ENCODE measurements at regions not wholly inside any gene's neighbourhood (a gene's known extent, or its start where the extent isn't known, plus 50 kb on each side); places are given as distances from the start of the nearest gene placed in this dataset.
"Not testable (repeated sequence)": the region's sequence is repeated elsewhere in the genome, so short reads cannot be mapped to it uniquely, and the experiment has no call there.

DNA sequence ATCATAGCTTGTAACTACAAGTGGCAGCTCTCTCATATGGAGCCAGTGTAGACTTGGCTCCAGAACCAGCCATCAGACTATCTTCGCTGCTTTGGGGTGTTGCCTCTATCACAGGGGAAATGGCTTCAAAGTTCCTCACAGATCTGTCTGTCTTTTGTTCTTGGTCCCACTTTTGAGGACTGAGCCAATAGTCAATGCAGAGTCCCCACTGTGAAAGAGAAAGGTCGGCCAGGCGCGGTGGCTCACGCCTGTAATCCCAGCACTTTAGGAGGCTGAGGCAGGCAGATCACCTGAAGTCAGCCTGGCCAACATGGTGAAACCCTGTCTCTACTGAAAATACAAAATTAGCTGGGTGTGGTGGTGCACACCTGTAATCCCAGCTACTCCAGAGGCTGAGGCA lies 86.9 kb upstream of the FZD7 start:
- H3K9me3 Mint-ChIP-seq; H3K4me1 Mint-ChIP-seq (ENCODE audit: low read depth in 2 of 2); H3K36me3 Mint-ChIP-seq: not testable (repeated sequence)

DNA sequence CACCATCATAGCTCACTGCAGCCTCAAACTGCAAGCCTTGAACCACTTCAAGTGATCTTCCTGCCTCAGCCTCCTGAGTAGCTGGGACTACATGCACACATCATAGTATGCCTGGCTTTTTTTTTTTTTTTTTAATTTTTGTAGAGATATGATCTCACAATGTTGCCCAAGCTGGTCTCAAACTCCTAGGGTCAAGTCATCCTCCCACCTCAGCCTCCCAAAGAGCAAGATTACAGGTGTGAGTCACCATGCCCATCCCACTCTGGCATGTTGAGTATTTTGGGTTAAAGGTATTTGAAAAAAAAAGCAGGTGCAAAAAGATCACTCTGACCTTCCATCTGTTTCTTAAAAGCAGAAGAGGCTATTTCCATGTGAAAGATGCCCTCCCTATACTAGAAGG lies 86.4 kb upstream of the FZD7 start:
- DNase-seq (ENCODE audit: low spot score) (no peak), ATAC-seq (no peak)
- H3K4me1 Mint-ChIP-seq (ENCODE audit: low read depth in 2 of 2): no peaks in the 10 kb centered on the region
- no peak overlapping the region for H3K27ac Mint-ChIP-seq
- no peaks in the 10 kb centered on the region for H3K36me3 Mint-ChIP-seq
- no peak overlapping the region for H3K4me3 Mint-ChIP-seq
- H3K9me3 Mint-ChIP-seq: no peaks in the 10 kb centered on the region
- peaks cover 6 to 19% of the 10 kb centered on the region in 2 donors for H3K27me3 Mint-ChIP-seq

More for the DNA sequence above, 86.9 kb upstream of the FZD7 start:
- peak in 1 of 2 donors; percentile 20 for ATAC-seq
- H3K4me3 Mint-ChIP-seq; DNase-seq (ENCODE audit: low spot score); H3K27ac Mint-ChIP-seq: not testable (repeated sequence)
- H3K27me3 Mint-ChIP-seq: peaks cover 12 to 24% of the 10 kb centered on the region in 2 donors

DNA sequence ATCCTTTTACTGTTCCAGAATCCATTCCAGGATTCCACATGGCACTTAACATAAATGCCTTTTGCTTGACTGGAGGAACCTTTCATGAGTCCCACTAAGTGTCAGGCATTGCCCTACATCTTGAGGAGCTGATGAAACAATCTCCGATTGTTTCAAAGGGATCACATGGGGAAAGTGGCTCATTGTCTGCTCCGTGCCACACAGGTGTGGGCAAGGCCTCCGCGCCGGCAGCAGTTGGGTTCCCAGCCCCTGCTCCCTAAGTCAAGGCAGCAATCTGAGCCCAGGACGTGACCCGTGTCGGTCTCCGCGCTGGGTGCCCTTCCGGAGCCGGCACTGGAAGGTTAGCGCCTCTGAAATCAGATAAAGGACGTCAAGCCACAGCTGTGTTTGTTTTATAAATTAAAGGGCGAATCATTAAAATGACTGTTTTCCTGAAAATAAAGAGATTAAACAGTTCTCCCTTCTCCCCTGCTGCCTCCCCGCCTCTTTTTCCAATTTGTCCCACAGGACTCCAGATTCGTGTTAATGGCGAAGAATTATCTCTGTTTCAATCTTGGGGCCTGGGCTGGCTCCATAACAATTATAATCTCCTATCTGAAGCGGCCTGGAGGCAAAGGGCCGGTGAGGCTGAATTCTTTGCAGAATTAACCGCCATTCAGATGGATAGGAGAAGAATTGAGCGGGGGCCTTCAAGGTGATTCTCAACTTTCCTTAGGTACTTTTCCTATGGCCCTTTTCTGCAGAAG lies 84.3 kb upstream of the FZD7 start:
- peaks cover 6 to 13% of the 10 kb centered on the region in 2 donors for H3K27me3 Mint-ChIP-seq
- no peak overlapping the region for H3K27ac Mint-ChIP-seq
- no peak overlapping the region for H3K4me3 Mint-ChIP-seq
- no peaks in the 10 kb centered on the region for H3K4me1 Mint-ChIP-seq (ENCODE audit: low read depth in 2 of 2)
- no peak for DNase-seq (ENCODE audit: low spot score)
- no peaks in the 10 kb centered on the region for H3K36me3 Mint-ChIP-seq
- H3K9me3 Mint-ChIP-seq: no peaks in the 10 kb centered on the region
- ATAC-seq: no peak

DNA sequence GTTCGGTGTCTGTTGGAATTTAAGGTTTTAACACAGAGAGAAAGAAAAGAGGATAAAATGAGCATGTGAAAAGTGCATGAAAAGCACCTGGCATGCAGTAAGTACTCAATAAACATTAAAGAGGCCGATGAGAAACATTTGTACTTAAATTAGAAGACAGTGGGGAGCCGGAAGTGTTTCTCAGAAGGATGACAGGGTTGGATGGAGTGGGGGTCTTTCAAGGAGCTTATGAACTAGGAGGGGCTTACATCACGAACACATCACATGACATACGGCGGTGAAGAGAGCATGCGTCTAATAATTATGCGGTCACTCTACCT lies 83.8 kb upstream of the FZD7 start:
- no peaks in the 10 kb centered on the region for H3K4me1 Mint-ChIP-seq (ENCODE audit: low read depth in 2 of 2)
- no peak overlapping the region for H3K4me3 Mint-ChIP-seq
- H3K27me3 Mint-ChIP-seq: peaks cover 6 to 14% of the 10 kb centered on the region in 2 donors
- no peak for ATAC-seq
- H3K27ac Mint-ChIP-seq: no peak overlapping the region
- no peaks in the 10 kb centered on the region for H3K9me3 Mint-ChIP-seq
- DNase-seq (ENCODE audit: low spot score): no peak
- no peaks in the 10 kb centered on the region for H3K36me3 Mint-ChIP-seq

DNA sequence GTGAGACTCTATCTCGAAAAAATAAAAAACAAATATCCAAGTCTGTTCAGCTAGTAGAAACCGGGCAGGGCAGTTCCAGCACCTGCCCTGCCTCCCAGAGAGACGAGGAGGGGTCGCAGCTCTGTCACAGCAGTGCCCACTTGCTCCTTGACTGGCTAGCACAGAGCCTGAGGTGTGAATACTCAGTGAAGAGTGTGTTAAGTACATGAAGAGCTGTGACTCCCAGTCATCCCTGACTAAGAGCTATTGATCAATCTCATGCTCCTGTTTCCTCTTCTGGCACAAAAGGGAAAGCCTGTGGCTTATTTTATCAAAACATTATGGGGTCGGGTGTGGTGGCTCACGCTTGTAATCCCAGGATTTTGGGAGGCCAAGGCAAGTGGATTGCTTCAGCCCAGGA lies 83.0 kb upstream of the FZD7 start:
- H3K27me3 Mint-ChIP-seq: peaks cover 9 to 21% of the 10 kb centered on the region in 2 donors
- H3K4me3 Mint-ChIP-seq: no peak overlapping the region
- DNase-seq (ENCODE audit: low spot score): no peak
- H3K27ac Mint-ChIP-seq: no peak overlapping the region
- H3K9me3 Mint-ChIP-seq: no peaks in the 10 kb centered on the region
- H3K4me1 Mint-ChIP-seq (ENCODE audit: low read depth in 2 of 2): no peaks in the 10 kb centered on the region
- no peak for ATAC-seq
- no peaks in the 10 kb centered on the region for H3K36me3 Mint-ChIP-seq

DNA sequence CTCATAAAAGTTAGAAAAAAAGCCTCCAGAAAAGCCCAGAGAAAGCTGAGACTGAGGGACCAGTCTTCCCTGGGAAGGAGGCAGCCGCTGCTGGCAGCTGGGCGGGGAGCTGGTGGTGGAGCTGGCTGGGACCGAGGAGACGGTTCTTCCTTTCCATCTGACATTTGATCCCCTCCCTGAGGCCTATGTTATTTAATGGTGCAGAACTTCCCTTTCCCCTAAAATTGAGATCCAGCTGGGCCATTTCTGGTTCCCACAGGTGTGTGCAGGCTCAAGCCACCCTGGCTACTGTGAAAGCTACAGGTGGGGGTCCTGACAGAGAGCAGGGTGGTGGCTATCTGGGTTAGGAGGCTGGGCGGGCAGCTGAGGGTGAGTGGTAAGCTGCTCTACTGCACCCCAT lies 81.5 kb upstream of the FZD7 start:
- H3K27ac Mint-ChIP-seq: no peak overlapping the region
- H3K9me3 Mint-ChIP-seq: no peaks in the 10 kb centered on the region
- H3K4me3 Mint-ChIP-seq: no peak overlapping the region
- peaks cover 16 to 35% of the 10 kb centered on the region in 2 donors for H3K27me3 Mint-ChIP-seq
- no peak for DNase-seq (ENCODE audit: low spot score)
- no peak for ATAC-seq
- no peaks in the 10 kb centered on the region for H3K4me1 Mint-ChIP-seq (ENCODE audit: low read depth in 2 of 2)
- H3K36me3 Mint-ChIP-seq: no peaks in the 10 kb centered on the region

DNA sequence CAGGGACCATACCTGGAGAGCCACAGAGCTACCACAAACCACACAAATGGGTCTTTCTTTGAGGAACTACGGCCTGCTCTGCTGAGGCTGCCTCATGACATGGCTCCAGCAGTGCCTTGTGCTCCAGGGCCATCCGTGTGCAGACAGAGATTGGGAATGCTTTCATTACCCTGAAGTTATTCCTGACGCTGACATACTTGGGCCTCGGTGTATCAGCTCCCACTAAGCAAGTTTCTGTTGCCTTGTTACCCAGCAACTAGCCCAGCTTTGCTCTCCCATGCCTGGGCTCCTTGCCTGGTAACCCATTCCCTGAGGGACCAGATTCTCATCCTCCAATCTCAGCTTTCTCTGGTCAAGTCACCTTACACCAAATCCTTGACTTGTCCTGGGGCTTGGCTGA lies 80.3 kb upstream of the FZD7 start:
- Mint-ChIP-seq H3K27me3 (peaks cover 16 to 27% of the 10 kb centered on the region in 2 donors), H3K36me3 (no peaks in the 10 kb centered on the region), H3K9me3 (no peaks in the 10 kb centered on the region), H3K27ac (no peak overlapping the region), H3K4me1 (ENCODE audit: low read depth in 2 of 2) (no peaks in the 10 kb centered on the region), H3K4me3 (no peak overlapping the region)
- DNase-seq (ENCODE audit: low spot score): no peak
- no peak for ATAC-seq

DNA sequence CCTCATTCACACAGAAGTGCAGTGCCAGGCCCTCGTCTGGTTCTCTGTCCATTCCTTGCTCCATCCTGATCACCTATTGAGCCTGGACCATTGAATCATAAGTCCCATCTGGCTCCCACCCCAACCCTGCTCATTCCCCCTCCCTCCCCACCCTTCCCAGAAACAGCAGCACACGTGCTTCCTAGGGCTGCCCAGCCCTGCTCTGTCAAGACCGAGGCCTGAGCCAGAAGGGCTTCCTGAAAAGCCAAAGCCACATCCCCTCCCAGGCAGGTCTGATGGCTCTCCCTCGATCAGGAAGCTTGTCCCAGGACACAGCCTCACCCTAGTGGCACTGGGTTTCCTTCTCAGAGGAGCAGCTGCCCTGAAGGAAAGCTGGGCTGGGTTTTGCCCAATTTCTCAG lies 79.8 kb upstream of the FZD7 start:
- ATAC-seq: peak in 1 of 2 donors; percentile 40
- Mint-ChIP-seq H3K4me1 (ENCODE audit: low read depth in 2 of 2) (no peaks in the 10 kb centered on the region), H3K27ac (no peak overlapping the region), H3K36me3 (no peaks in the 10 kb centered on the region), H3K27me3 (peaks cover 16 to 27% of the 10 kb centered on the region in 2 donors), H3K9me3 (no peaks in the 10 kb centered on the region), H3K4me3 (no peak overlapping the region)
- no peak for DNase-seq (ENCODE audit: low spot score)

DNA sequence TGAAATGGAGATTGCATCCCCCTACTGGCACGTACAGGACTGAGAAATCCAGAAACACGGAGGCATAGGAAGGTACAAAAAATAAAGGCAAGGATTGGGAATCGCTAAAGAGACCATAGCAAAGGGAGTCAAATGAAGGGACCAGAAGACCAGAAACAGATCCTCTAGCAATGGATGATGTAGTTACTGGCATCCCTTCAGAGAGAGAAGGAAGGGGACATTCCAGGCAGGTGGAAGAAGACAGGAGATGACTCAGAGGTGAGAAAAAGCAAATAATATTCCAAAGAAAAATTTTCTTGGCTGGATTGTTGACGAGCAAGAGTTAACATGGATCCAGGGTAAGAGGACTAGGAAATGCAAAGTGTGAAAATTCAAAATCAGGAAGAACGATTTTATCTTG lies 78.4 kb upstream of the FZD7 start:
- Mint-ChIP-seq H3K36me3 (no peaks in the 10 kb centered on the region), H3K4me3 (no peak overlapping the region), H3K9me3 (no peaks in the 10 kb centered on the region), H3K4me1 (ENCODE audit: low read depth in 2 of 2) (no peaks in the 10 kb centered on the region), H3K27ac (no peak overlapping the region), H3K27me3 (peaks cover 13 to 21% of the 10 kb centered on the region in 2 donors)
- DNase-seq (ENCODE audit: low spot score) (no peak), ATAC-seq (no peak)

DNA sequence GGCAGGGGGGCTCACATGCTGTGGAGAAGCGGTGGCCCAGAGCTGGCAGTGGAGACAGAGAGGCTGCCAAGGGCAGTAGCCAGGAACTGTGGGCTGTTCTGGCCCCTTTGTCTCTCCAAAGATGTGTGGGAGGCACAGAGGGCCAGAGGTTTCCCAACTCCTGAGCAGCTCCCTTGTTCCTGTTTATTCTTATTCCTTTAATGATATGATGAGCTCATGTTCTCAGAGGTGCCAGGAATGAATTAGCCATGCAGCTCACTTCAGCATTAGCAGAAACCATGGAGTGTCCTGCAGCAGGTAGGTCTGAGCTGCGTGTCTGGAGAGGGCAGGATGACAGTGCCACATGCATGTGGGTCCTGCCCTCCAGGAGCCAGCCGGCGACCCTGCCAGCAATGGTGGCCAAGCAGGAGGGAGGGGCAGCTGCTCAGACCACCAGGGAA lies 77.9 kb upstream of the FZD7 start:
- ATAC-seq (no peak), DNase-seq (ENCODE audit: low spot score) (no peak)
- no peak overlapping the region for H3K4me3 Mint-ChIP-seq
- no peak overlapping the region for H3K27ac Mint-ChIP-seq
- peaks cover 13 to 25% of the 10 kb centered on the region in 2 donors for H3K27me3 Mint-ChIP-seq
- H3K36me3 Mint-ChIP-seq: no peaks in the 10 kb centered on the region
- H3K4me1 Mint-ChIP-seq (ENCODE audit: low read depth in 2 of 2): no peaks in the 10 kb centered on the region
- no peaks in the 10 kb centered on the region for H3K9me3 Mint-ChIP-seq

DNA sequence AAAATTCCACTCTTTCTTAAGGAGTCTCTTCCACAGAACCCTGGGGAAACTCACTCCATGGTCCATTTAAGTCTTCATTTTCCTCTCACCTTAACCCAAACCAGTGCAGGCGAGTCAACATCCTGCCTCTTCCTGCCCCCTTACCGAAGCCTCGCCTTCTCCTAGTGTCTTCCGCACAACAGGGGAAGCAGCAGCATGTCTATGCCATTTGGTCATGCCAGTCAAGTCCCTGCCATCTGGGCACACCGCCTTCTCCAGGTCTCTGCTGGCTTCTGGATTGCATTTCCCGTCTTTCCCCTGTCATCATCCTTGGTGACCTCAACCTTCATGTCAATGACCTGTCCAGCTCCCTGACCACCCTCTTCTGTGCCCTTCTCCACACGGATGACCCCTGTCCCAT lies 77.3 kb upstream of the FZD7 start:
- Mint-ChIP-seq H3K4me1 (ENCODE audit: low read depth in 2 of 2) (no peaks in the 10 kb centered on the region), H3K9me3 (no peaks in the 10 kb centered on the region), H3K36me3 (no peaks in the 10 kb centered on the region), H3K27ac (no peak overlapping the region), H3K4me3 (no peak overlapping the region), H3K27me3 (peaks cover 13 to 29% of the 10 kb centered on the region in 2 donors)
- ATAC-seq (no peak), DNase-seq (ENCODE audit: low spot score) (no peak)

DNA sequence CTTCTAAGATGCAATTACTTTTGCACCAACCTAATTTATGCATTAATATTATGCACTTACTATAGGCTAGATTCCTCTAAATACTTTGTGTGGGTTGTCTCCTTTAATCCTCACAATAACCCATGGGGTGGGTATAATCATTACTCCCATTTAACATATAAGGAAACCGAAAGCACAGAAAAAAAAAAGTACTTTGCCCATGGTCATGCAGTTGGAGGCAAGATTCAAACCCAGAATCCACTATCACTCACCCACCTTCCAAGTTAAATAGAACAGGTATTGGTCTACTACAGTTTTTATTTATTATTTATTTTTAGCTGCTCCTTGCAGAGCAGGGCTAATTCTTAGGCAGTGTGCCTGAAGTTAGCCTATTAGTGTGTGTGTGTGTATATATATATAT lies 76.6 kb upstream of the FZD7 start:
- no peaks in the 10 kb centered on the region for H3K4me1 Mint-ChIP-seq (ENCODE audit: low read depth in 2 of 2)

DNA sequence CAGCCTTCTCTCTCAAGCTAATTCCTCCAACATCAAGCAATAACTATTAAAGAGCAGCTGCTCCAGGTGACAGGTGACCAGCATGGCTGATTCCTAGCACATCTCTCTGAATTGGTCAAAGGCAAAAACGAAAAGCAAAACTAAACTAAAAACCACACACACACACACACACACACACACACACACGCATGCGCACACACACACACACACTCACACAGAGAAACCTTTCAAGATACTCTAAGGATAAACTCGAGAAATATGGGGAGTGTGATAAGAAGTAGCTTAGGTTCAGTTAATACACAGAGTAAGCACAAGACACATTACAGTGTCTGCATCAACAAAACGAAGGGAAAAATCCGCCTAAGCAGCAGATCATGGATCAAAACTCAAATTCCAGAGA lies 74.5 kb upstream of the FZD7 start:
- ATAC-seq (no peak), DNase-seq (ENCODE audit: low spot score) (no peak)
- Mint-ChIP-seq H3K36me3 (no peaks in the 10 kb centered on the region), H3K9me3 (no peaks in the 10 kb centered on the region), H3K27ac (no peak overlapping the region), H3K4me3 (no peak overlapping the region), H3K27me3 (peaks cover 10 to 29% of the 10 kb centered on the region in 2 donors), H3K4me1 (ENCODE audit: low read depth in 2 of 2) (no peaks in the 10 kb centered on the region)

More for the DNA sequence above, 76.6 kb upstream of the FZD7 start:
- H3K27ac Mint-ChIP-seq: no peak overlapping the region
- H3K9me3 Mint-ChIP-seq: no peaks in the 10 kb centered on the region
- H3K27me3 Mint-ChIP-seq: peaks cover 13 to 29% of the 10 kb centered on the region in 2 donors
- ATAC-seq: no peak
- no peak overlapping the region for H3K4me3 Mint-ChIP-seq
- no peak for DNase-seq (ENCODE audit: low spot score)
- H3K36me3 Mint-ChIP-seq: no peaks in the 10 kb centered on the region

DNA sequence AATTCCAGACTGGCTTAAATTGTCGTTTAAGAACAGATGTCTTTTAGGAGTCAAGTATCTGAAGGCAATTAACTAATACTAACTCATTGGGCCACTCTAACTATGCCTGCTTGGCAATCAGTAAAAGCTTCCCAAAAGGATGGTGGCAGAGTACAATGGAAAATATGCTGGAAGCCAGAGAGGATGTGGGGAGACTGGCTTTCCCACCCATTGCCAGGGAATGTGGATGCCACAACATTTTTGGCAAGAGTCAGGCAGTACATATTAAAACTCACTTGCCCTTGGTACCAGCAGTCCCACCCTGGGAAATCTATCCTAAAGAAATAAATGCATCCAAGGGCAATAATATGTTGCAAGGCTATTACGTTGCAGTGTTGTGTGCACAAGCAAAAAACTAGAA lies 74.0 kb upstream of the FZD7 start:
- no peaks in the 10 kb centered on the region for H3K9me3 Mint-ChIP-seq
- ATAC-seq (no peak), DNase-seq (ENCODE audit: low spot score) (no peak)
- no peaks in the 10 kb centered on the region for H3K36me3 Mint-ChIP-seq
- no peaks in the 10 kb centered on the region for H3K4me1 Mint-ChIP-seq (ENCODE audit: low read depth in 2 of 2)
- no peak overlapping the region for H3K27ac Mint-ChIP-seq
- H3K4me3 Mint-ChIP-seq: no peak overlapping the region
- H3K27me3 Mint-ChIP-seq: peaks cover 10 to 29% of the 10 kb centered on the region in 2 donors

DNA sequence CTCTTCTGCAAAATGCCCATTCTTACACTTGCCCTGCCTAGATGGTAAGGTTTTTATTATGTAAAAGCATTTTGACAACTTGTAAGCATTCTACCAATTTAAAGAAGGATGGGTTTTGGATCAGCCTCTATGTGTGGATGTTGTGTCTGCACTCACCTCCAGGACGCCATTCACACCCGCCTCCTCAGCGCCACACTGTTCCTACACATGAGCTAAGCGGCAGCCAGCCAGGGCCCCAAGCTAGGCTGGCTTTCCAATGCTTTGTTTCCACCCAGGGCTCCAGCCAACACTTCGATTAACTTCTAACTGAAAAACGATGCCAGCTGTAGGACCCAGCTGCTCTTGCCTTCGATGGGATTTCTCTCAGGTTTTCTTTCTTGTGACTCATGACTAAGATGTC lies 73.3 kb upstream of the FZD7 start:
- no peak for DNase-seq (ENCODE audit: low spot score)
- ATAC-seq: no peak
- Mint-ChIP-seq H3K27ac (no peak overlapping the region), H3K27me3 (peaks cover 7 to 25% of the 10 kb centered on the region in 2 donors), H3K36me3 (no peaks in the 10 kb centered on the region), H3K9me3 (no peaks in the 10 kb centered on the region), H3K4me3 (no peak overlapping the region), H3K4me1 (ENCODE audit: low read depth in 2 of 2) (no peaks in the 10 kb centered on the region)

Data from natural killer cell treated with Interleukin-12 subunit alpha and Interleukin-12 subunit beta and Interleukin-15 and Interleukin-18, amount 100 ng/mL, for 72 hours (primary cell).